GM21447 (cell line): ENCODE measurements at regions not wholly inside any gene's neighbourhood (a gene's known extent, or its start where the extent isn't known, plus 50 kb on each side); places are given as distances from the start of the nearest gene placed in this dataset.

ENCODE experiments used
- ATAC-seq: cut with Tn5 transposase; IDR thresholded peaks from one replicate; pipeline ENCODE4 v1.9.1; 2021; ENCODE audit not compliant: unreplicated experiment

DNA sequence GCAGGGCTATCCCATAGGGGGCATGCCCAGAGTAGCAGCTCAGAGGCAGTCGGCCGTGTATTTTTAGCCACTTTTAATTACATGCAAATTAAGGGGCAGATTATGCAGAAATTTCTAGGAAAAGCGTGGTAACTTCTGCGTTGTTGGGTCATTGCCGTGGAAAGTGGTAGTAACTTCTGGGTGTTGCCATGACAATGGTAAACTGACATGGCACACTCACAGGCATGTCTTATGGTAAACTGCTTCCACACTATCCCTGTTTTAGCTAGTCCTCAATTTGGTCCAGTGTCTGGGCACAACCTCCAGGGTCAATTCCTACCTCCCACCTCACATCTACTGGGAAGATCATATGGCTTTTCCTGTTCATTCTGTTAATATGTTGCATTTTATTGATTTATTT is 428.9 kb upstream of the FANCL start:
- ATAC-seq, result no peak

DNA sequence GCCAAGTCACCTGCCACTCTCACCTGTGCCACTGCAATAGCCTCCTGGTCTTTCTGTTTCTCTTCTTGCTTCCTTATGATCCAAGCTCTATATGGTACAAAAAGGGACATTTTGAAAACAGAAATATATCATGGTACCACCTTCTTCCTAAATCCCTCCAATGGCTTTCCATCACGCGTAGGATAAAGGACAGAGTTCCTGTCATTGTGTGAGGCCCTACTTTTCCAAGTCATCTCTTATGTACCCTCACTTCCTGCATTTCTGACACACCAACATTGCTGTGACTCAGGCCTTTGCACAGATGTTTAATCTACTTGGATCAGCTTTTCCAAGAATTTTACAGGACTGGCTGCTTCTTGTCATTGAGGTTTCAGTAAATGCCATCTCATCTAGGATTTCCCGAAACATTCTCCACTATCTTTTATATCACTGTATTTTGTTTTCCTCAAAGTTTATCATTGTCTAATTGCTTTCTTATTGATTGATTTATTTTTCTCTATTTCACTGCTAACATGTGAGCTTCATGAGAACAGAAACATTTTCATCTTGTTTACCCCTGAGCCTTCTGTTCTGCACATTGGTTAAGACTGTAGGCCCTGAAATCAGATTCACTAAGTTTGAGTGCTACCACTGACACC is 426.1 kb upstream of the FANCL start:
- ATAC-seq, result no peak

DNA sequence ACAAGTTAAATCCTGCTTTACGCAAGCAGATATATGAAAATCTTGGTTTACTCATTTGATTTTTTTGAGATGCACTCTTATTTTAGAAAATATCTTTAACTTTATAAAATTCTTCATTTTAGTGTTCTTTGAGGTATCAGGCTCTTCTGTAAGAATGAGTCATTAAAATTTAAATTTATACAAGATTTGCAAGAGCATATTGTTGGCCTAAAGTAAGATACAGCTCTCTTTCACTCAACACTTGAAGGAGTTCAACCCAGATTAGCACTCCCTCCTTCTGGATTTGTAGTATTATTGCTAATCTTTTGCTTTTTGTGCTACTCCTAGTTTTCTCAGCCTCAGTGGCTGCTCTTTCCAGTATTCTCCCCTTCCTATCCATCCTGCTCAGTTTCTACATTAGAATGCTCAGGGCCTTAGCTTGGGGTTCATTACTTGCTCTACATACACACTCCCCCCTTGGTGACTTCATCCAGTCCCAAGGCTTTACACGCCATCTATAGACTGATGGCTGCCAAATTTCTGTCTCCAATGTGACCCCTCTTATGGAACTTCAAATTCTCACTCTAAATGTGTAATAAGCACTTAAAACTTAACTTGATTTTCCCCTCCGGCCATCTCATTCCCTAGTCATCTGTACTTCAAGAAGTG is 425.3 kb upstream of the FANCL start:
- ATAC-seq, result no peak

DNA sequence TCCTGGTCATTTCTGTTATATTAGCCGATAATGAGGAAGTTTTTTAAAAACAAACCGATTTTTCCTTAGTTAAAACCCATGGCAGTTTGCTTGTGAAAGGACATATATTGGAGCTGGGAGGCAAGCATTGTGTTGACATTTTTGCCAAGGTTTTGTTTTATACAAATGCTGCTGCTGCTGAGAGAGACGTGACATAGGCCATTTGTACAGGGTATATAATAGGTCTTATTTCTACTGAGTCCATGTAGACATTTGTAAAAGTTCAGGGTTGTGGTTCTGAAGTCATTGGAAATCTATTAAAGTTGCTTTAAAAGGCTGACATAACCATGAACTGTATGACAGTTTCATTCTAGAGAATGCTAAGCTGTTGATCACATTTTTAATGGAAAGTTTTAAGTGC is 424.0 kb upstream of the FANCL start:
- ATAC-seq, result no peak

DNA sequence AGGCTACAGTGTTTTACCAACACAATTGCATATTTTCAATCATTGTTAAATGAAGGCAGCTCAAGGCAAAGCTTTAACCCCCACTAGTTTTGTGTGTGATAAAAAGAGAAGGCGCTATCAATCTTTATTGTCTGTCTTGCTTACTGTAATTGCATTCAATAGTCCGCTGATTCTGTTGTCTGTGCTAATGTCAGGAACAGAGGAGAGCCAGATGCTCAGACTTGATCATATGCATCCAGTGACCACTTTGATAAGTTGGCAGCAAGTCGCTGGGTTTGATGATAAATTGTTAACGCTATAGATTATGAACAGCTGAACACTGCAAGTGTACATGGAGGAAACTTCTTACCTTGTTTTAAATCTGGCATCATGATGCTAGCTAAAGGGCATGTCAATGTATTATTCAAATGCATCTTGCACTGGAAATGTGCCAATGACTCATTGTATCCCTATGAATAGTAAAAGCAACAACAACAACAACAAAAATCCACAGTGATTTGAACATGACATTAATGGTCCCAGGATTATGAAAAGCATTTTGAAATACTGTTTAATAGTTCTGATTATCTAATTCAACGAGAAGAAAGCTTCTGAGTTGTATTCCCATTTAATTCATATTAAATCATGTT is 423.5 kb upstream of the FANCL start:
- no peak for ATAC-seq

DNA sequence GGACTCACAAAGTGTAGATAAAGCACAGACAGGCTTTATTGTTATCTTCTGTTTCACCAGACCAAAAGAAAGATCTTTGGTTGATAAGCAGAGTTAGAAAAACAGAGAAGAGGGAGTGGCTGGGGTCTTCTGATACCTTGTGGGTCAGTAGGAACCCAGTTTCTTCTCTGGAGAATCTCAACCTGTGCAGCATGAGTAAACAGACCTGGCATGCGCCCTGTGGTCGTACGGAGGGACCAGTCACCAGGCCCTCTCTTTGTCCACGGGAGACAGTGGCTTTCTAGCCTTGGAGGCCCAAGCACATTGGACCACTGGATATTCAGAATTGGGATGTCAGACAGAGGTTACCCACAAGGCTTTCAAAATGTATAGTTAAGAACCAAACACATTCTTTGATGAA is 418.9 kb upstream of the FANCL start:
- no peak for ATAC-seq

DNA sequence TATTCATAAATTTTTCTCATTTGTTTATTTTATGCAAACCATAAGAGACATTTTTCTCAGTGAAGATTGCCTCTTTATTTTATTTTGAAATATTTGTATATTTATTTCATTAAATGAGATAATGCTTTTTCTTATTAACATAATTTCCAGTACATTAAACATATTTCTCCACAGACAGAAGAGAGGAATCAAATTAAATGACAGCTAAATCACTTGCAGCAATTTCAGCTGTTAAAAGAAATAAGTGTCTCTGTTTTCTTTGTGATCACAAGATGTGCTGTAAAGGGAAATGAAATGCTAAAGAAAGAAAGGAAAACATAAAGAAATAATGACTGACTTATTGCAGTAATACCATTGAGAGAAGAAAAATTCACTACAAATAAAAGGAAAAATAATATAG is 414.0 kb upstream of the FANCL start:
- no peak for ATAC-seq

DNA sequence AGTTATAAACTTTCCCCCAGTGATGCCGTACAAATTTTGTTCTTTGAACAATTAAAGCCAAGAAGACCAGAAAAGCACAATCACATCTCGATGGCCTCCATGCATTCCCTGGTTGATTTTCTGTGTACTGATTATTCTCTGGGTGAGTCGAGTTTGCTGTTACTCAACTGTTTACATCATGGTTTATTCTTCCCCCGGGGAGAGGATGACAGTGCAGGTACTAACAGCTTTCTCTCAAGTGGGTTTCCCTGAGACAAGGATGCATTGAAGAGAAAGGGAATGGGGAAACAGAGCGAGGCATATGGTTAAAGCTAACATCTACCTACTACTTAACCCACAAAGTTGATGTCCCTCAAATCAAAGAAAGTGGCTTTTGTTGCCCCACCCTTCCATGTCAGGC is 410.8 kb upstream of the FANCL start:
- no peak for ATAC-seq

DNA sequence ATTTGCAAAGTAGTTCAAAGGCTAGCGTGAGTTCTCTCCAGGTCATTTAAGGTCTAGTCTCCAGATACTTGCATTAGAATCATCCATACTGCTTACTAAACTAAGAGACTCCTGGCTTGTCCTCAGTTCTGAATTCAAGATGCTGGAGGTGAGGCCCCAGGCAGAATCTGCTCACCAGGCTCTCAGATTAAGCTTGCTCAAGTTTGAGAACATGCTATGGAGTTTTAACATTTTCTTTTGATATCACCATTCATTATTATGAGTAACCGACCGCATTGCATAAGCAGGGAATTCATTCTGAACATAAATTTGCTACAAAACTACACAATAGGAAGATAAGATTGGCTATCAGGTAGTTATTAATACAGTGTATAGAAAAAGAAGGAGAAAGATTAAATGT is 409.7 kb upstream of the FANCL start:
- ATAC-seq, result no peak

DNA sequence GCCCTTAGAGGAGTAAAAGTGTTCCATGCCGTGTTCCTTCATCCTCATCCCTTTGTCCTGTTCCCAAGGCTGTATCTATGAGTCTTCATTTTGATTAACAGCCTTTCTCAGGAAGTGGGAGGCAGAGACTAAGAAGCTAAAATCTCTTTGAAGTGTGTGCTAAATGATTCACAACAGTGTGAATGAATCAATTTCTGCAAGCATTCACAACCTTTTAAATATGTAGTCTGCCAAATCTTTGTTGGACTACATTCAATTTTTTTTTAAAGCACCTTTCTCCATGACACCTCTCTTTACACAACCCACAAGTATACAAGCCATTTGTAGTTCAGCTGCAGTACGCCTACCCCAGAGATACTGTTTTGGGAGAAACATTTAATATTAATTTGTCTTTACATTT is 408.6 kb upstream of the FANCL start:
- ATAC-seq, result no peak

DNA sequence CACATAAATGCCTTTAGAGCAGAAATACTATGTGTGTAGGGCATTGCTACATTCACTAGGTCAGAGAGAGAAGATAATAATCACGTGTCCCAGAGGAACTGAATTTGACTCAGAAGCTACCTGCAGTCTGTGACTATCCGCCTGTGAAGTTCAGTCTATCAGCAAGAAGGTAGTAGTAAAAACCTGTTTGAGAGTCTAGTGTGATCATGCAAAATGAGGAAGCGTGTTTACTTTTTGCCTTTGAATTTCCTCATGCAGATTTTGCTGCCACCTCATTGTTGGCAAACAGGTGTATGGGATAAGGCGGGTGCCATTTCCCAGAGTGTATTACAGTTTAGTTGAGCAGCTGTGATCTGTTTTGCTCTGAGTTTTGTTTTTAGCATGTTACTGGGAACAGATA is 403.9 kb upstream of the FANCL start:
- ATAC-seq, result no peak

DNA sequence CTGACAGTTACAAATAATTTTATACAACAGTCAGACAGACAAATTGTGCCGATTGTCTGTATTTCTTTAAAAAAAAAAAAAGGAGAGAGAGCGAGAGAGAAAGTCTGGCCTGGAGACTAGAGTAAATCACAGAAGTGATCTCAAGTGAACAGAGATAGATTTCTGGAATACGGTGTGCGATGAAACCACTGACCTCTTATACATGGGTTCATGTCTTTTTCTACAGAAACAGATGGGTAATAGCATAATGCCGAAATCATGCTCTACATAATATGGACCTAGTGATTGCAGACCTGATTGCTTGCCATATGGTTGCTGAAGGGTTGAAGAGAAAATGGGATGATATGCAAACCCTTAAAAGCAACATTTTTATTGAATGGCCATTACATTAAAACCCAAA is 403.3 kb upstream of the FANCL start:
- no peak for ATAC-seq

DNA sequence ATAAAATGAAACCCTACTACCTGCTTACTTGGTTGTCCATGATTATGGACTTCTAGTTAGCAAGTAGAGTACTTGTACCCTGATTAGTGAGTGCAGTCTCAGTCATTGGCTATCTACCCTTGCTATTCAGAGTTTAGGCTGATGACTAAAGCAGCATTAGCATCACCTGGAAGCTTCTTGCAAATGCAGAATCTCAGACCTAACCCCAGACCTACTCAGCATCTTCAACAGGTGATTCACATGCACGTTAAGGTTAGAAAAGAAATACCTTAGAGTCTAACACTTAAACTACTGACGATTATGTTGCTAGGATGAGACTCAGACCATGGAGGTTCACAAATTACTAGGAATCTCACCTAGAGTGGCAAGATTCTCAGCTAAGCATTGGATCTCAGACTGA is 399.9 kb upstream of the FANCL start:
- no peak for ATAC-seq

DNA sequence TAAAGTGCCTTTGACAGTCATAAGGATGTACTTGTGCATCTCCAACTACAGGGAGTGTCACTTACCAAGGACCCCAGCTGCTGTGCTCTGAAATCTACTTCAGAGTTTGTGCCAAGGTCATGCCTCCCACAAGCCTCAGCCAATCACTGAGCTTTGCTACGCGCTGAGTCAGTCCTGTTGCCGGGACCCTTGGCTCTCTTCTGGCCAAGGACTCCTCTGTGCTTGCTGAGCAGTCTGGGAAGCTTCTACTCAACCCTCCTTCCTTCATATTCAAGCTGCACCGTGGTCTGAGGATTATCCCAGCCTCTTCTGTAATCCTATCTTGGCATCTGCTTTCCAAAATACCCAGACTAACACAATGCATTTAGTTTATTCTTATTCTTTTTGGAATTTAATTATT is 398.9 kb upstream of the FANCL start:
- ATAC-seq, result no peak

DNA sequence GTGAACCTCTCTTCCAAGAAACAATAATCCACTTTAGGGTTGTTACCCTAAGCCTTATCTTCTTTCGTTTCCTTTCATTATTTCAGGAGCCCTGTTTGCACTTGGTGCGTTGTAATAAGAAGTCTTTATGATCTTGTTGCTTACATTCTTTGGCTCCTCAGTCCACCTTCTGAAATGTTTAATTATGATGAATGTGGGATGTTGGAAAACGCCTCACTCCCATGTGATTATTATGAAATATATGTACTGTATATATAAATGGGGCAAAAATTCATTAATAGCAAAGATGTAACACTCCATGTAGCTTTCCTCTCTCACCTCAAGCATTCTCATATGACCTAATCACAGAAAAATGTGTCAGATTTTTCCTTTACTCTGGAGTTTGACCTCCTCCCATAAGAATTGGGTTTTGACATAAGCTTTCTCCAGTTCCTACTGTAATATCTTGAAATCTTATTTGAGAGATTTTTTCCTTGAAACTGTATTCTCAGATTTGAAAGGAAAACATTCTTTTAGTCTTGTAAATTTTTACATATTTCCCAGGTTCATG is 397.2 kb upstream of the FANCL start:
- ATAC-seq, result no peak

DNA sequence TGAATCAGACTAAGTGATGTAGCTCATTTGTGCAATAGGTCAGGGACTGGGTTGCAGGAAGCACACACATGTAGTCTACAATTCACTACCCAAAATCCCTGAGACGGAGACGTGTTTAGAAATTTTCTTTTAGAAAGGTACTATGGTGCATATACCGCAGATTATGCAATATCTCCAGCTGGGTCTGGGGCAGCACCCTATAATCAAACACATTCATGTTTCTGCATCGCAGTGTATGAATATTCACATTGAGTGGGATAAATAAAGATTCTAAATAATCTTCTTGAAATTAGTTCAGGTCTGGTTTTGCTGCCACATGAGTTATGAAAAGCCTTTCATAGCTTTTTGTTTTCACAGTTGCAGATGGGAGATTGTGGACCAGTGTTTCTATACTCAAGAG is 395.7 kb upstream of the FANCL start:
- no peak for ATAC-seq

DNA sequence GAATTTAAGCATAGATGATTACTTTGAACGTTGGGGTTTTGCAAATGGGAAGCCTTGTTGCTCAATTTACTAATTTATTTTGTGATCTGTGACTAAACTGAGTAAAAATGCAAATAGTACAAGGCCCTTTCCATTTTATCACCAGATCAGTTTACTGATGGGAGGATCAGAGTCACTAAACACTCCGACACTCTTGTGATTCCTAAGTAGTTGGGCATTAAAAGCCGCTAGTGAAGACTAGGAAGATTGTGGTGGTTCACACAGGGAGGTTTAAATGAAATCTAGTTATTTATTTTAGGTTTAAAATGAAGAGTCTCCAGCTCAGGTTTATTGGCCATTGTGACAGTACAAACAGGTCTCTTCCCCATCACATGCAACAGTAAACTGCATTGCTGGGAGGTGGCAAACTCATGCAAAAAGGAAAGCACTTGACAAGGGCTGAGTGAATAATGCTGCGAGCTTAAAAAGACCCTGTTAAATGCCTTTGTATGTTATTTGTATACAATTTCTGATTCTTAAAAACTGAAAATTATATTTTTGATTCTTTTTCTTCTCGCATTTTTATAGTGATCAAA is 394.8 kb upstream of the FANCL start:
- ATAC-seq, result no peak

DNA sequence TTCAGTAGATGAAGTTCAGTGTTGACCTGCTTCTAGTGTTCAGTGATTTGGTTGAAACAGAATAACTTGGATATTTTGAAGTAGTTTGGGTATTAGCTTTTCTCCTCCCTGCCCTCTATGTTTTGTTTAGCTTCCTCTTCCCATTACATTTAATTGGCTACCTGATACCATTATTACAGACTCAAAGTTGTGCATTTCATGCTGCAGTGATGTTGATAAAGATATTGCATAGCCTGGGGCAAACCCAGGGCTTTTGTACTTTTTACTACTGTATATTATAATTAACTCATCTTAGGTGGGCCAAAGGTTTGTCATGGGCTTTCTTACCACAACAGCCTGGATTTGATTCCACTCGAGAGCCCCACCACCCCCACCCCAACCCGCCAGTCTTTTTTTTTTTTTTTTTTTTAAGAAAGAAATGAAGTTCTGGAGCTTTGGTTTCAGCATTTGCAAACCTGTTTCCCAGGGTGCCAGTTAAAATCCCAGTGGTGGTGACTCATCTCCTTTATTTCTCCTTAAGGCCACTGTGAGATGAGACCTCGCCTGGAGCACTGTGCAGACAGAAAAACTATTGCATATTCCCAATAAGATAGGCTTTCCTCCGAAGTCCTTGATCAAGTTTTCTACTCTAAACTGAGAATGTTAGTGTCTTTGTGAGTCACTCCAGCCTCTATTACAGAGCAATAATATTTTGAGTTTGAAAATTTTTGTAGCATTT is 393.7 kb upstream of the FANCL start:
- no peak for ATAC-seq

DNA sequence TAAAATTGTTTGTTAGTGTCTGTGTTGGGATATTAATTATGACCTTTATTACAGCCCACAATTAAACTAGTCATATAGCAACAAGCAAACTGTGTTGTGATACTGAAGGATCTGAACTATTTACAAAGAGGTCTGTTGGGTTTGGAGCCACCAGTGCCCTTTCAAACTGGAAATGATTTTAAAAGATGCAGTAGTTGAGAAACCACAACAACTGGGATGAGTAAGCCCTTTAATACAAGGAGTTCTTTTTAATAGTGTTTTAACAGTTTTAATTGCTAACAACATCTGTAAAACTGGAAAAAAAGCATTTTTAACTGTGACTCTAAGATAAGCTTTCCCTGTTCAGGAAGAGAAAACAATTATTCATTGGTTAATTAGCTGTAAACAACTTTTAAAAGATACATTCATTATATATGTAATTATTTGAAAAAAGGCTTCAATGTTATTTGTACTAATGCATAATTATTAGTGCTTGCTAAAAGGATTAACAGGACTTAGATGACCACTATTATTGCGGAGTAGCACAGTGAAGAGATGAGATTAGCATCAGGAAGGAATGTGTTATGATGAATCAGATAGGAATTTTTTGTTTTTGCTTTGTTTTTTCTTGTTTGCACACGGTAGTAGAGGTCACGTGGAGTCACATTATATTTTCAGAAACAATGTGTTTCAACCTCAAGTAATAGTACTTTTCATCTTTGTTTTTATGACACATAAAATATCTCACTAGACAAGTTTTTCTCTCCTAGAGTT is 392.7 kb upstream of the FANCL start:
- no peak for ATAC-seq

DNA sequence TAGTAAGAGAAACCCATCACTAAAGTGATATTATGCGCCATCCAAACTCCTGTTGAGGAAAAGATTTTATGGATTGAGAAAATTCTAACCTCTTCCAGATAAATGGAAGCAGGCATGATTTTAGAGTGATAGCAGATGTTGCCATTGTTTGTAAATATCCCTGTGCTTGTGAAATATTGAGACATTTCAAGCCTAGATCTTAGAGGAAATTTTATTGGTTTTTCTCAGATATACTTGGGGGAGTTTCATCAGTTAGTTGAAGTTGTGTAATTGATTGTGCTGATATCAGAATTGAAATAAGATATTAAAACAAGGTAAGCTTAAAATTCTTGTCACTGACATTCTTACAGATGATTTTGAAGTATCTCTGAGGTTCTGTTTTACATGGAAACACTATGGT is 390.9 kb upstream of the FANCL start:
- ATAC-seq, result no peak
